HG03575 (cell line): ENCODE measurements at regions not wholly inside any gene's neighbourhood (a gene's known extent, or its start where the extent isn't known, plus 50 kb on each side); places are given as distances from the start of the nearest gene placed in this dataset.

Experiments
- ATAC-seq: cut with Tn5 transposase; IDR thresholded peaks from one replicate; pipeline ENCODE4 v1.9.1; 2021; ENCODE audit not compliant: unreplicated experiment, insufficient number of reproducible peaks, low FRiP score; ENCODE audit errors: extremely low read depth

- no peak for ATAC-seq
Observed at GRCh38 chr12:43131301-43131700, 420.7 kb downstream of the ADAMTS20 start.

- no peak for ATAC-seq
Observed at GRCh38 chr12:43127886-43128549, 424.0 kb downstream of the ADAMTS20 start.

- no peak for ATAC-seq
Observed at GRCh38 chr12:43126652-43127375, 425.2 kb downstream of the ADAMTS20 start.

GRCh38 chr12:43123461-43123860 is 428.5 kb downstream of the ADAMTS20 start:
- ATAC-seq = no peak

GRCh38 chr12:43120150-43120549 is 431.9 kb downstream of the ADAMTS20 start:
- no peak for ATAC-seq

GRCh38 chr12:43118881-43119280 is 433.1 kb downstream of the ADAMTS20 start:
- ATAC-seq = no peak

GRCh38 chr12:43118234-43118633 is 433.8 kb downstream of the ADAMTS20 start:
- no peak for ATAC-seq

- no peak for ATAC-seq
Observed at GRCh38 chr12:43117226-43117930, 434.6 kb downstream of the ADAMTS20 start.

- no peak for ATAC-seq
Observed at GRCh38 chr12:43115441-43116160, 436.4 kb downstream of the ADAMTS20 start.

GRCh38 chr12:43114316-43114715 is 437.7 kb downstream of the ADAMTS20 start:
- no peak for ATAC-seq

- no peak for ATAC-seq
Observed at GRCh38 chr12:43113616-43114015, 438.4 kb downstream of the ADAMTS20 start.

GRCh38 chr12:43113135-43113534 is 438.9 kb downstream of the ADAMTS20 start:
- ATAC-seq = no peak

GRCh38 chr12:43112101-43112920 is 439.7 kb downstream of the ADAMTS20 start:
- ATAC-seq = no peak

GRCh38 chr12:43111608-43112007 is 440.4 kb downstream of the ADAMTS20 start:
- ATAC-seq = no peak

GRCh38 chr12:43109631-43110345 is 442.2 kb downstream of the ADAMTS20 start:
- ATAC-seq = no peak

- no peak for ATAC-seq
Observed at GRCh38 chr12:43108656-43109055, 443.3 kb downstream of the ADAMTS20 start.

GRCh38 chr12:43107026-43107775 is 444.8 kb downstream of the ADAMTS20 start:
- no peak for ATAC-seq
